ENCODE measurements at regions not wholly inside any gene's neighbourhood (a gene's known extent, or its start where the extent isn't known, plus 50 kb on each side); places are given as distances from the start of the nearest gene placed in this dataset.

GRCh38 chr5:73292816-73293459 is 119.9 kb downstream of the TMEM174 start:
- no peak for TF ChIP-seq CSDC2 (CRISPR knock-in tag; IDR thresholded peaks at IDR 0.05)
- no peak for TF ChIP-seq ZNF565 (CRISPR knock-in tag; conservative IDR thresholded peaks at IDR 0.05; ENCODE audit: low read depth)
- TF ChIP-seq SNAI2 (CRISPR knock-in tag; IDR thresholded peaks at IDR 0.05) = no peak
- no peak for TF ChIP-seq BACH2 (CRISPR knock-in tag; IDR thresholded peaks at IDR 0.05; ENCODE audit: borderline replicate concordance)
- TF ChIP-seq, protein P1, sequence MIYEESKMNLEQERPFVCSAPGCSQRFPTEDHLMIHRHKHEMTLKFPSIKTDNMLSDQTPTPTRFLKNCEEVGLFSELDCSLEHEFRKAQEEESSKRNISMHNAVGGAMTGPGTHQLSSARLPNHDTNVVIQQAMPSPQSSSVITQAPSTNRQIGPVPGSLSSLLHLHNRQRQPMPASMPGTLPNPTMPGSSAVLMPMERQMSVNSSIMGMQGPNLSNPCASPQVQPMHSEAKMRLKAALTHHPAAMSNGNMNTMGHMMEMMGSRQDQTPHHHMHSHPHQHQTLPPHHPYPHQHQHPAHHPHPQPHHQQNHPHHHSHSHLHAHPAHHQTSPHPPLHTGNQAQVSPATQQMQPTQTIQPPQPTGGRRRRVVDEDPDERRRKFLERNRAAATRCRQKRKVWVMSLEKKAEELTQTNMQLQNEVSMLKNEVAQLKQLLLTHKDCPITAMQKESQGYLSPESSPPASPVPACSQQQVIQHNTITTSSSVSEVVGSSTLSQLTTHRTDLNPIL (CRISPR knock-in tag; IDR thresholded peaks at IDR 0.05; ENCODE audit: low read depth) = no peak
- TF ChIP-seq TCF4 (CRISPR knock-in tag; IDR thresholded peaks at IDR 0.05; ENCODE audit: borderline replicate concordance) = no peak
- TF ChIP-seq TSHZ2 (CRISPR knock-in tag; IDR thresholded peaks at IDR 0.05) = no peak
- TF ChIP-seq ZNF8 (CRISPR knock-in tag; IDR thresholded peaks at IDR 0.05) = no peak
- no peak for TF ChIP-seq PPARA (CRISPR knock-in tag; IDR thresholded peaks at IDR 0.05; ENCODE audit: borderline replicate concordance)
